Retina (tissue), 1 donor: ENCODE measurements at regions not wholly inside any gene's neighbourhood (a gene's known extent, or its start where the extent isn't known, plus 50 kb on each side); places are given as distances from the start of the nearest gene placed in this dataset.
A peak's percentile ranks its signal among the peaks of the same experiment; 100 is the strongest.

Experiments used
- DNase-seq: peaks from one replicate; pipeline ENCODE4 v3.0.0-alpha.2; 2016

DNA sequence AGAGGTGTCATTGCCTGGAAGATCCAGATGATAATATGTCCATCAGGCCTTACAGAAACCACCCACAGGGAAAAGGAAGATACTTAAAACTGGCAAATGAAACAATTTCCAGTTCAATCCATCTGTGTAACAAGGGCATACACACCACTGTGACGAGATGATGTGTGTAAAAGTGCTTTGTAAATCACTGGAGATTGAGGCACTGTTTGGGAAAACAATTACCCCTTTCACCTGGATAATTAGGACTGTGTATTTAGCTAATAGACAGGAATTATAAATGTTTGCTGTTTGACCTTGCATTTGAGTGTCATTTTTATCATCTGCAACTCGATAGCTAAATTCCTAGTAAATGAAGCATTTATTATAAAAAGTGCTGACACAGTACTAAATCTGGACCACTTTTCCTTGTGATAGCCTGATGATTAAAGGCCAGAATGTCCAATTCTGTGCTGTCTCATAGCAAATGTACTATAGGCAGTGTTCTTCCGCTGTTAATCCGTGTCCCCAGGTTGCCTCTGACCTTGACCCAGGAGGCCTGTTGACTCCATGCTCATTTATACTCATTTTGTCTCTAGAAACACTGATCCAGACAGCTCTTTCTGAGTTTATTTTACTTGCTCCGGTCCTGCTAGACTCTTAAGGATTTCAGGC, 105.8 kb downstream of the LACC1 start:
- peak; percentile 16 for DNase-seq

DNA sequence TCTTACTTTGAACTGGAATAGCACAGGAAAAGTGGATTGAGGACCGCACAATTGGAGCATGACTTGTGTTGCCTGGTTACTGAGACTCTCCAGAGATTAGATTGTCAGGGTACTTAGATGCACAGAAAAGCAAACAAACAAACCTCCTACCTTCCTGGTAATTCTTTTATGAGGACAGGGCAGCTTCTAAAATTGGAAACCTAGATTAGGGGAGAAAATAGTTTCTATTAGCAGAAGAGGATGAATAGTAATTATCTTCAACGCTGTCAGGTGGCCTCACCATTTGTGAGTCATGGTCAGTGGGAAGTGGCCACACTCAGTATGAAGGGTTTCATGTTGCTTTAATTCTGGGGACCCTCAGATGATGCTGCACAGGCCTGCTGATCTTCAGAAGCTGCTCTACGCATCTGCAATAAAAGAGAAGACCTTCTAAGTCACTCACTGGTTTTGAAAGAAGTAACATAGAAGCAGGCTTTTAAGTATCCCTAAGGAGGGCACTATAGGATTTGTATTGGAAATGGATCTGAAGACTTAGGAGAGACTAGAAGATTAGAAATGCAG, 106.8 kb downstream of the LACC1 start:
- peak; percentile 40 for DNase-seq

DNA sequence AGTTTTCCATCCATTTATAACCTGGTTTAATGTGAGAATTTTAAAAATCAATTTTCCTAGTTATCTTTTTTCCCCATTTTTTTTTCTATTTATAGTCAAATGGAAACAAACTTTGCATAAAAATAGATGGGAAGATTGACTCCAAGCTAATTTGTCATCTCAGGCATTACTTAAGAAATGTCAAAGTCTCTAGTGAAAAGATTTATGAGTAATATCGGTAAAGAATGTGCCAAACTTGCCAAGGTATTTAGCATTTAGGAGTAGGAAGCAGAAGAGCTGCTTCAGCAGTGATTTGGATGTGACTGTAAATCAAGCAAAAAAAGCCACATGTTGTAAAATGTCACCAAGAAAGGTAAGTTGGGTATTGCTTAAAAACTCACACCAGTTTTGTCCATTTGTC, 108.6 kb downstream of the LACC1 start:
- DNase-seq = no peak

DNA sequence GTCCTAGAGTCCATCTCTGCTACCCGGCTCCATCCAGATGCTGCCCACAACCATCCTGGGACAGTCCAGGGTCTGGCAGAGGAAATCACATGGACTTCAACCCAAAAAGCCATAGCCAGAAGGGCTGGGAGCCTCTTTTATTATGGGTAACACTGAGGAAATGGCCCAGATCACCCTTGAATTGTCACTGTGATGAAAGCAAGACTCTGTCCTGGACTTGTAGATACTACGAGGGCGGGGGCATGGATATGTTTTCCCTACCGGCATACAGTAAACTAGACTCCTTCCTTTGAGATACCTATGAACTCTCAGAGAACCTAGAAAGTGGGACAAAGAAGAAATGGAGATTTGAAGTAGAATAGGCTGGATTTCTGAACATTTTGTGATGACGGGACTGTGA, 110.3 kb downstream of the LACC1 start:
- no peak for DNase-seq

DNA sequence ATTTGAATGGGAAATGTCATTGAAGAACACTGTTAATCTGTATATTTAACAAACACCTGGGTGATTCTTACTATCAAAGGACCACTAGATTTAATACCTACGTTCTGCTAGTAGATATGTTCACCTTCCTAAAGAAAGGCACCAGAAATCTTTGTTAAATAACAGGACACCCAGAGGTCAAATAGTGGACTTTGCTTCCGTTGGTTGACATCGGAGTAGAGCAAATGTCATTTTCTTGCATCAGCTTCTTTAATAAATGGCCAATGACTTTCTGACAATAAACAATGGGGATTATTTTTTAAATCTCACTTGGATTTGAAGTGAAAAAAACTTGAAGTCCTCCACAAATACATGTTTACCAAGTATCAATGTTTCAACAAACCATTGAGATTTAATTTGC, 111.1 kb downstream of the LACC1 start:
- no peak for DNase-seq

DNA sequence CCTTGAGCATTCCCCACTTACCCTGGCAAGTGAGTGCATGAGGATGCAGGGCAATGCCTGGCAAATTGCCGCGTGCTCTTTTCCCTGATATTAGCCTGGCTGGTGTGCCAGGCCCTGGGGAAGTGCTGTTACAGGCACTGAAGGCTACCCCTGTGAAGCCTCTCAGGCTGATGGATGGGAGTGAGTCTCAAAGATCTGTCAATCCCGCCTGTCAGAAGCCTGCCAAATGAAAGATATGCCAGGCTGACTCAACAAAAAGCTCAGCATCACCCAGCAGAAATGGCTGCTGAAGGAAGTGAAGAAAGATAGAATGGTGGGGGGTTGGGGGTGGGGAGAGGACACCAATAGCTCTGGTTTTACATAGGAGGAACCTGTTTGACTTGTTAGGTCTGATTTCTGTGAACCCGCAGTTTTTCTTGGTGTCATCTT, 112.1 kb downstream of the LACC1 start:
- no peak for DNase-seq

DNA sequence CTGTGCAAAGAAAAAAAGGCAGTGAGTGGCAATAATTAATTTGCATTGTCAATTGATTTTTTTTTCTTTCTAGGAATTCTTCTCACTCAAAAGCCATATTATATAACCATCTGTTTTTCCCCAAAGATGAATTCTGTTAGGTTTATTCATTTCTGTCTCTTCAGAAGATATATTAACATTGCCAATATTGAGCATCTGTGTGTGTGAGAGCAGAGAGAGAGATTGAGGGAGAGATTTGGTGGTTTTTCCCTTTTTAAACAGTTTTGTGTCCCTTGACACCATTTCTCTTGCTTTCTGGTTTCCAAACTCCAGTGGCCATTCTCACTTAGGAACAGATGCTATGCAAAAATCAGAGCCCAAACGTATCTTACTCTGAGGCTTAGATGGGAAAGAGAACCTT, 112.5 kb downstream of the LACC1 start:
- no peak for DNase-seq

DNA sequence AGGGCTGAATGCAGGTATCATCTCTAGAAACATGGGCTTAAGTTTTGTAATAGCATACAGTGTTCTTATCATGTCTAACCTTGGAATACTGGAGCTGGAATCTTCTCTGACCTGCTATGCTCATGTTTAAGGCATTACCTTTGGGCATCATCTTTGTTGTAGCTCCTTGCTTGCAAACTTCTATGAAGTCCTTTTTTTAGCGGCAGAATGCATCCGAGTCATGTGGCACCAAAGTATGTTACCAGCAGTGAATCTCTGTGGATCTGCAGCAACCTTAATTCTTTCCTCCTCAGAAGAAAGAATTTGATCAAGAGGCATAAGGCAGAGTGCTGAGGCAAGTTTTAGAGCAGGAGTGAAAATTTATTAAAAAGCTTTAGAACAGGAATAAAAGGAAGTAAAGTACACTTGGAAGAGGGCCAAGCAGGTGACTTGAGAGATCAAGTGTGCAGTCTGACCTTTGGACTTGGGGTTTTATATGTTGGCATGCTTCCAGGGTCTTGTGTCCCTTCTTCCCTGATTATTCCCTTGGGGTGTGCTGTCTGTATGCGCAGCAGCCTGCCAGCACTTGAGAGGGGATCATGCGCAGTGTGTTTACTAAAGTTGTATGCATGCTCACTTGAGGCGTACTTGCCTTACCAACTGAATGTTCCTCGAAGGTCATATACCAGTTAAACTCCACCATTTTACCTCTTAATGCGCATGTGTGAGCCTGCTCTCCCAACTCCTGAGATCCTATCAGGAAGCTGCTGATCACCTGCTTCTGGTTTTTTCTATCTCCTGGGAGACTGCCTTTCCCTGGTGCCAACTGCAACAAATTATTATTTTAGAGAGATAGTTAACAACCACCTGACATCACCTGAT, 115.5 kb downstream of the LACC1 start:
- DNase-seq = no peak

DNA sequence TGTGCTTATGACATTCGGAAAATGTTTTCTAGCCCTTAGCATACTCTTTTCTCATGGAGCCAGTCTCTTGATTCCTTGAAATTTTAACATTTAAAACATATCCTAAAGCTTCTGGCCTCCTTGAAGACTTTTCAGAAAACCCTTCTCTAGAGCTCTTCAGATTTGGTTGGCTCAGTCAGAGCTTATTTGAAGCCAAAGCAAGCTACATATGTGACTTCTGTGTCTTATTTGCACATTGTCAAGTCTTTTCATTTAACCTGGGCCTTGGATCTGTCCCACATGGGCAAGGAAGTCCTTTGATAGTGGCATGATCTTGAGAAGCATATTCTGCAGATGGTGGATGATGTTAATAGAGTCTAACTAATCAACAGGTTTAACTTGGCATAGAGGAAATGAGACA, 116.5 kb downstream of the LACC1 start:
- no peak for DNase-seq

DNA sequence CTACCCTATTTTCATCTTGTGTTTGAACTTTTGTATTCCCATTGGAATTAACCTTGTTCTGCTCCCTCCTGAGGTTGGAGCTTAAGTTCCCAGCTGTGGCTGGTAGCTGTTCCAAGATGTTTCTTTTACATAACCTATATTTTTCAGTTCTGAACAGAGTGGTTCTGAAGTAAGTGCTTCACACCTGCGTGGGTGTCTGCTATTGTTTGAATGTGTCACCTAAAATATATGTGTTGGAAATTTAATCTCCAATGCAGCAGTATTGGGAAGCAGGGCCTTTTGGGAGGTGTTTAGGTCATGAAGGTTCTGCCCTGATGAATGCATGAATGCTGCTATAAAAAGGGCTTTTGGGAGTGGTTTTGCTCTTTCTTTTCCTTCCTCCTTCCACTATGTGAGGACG, 123.8 kb downstream of the LACC1 start:
- no peak for DNase-seq

DNA sequence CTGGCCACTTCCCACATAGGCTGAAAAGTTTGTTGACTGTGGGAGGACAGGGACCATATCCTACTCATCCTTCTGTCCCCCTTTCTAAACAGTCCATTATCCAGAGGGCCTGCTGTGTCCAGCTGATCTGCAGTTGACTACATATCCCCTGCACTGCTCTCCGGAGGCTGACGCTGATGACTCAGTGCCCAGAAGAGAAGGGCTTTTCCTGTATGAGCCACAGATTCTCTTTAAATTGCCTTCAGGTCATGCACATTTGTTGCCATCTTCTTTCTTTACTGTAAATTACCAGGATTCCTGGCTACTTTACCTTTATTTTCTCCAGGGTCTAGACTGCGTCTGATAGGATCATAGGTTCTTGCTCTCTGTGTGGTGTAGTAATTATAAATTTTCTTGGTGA, 125.2 kb downstream of the LACC1 start:
- no peak for DNase-seq

DNA sequence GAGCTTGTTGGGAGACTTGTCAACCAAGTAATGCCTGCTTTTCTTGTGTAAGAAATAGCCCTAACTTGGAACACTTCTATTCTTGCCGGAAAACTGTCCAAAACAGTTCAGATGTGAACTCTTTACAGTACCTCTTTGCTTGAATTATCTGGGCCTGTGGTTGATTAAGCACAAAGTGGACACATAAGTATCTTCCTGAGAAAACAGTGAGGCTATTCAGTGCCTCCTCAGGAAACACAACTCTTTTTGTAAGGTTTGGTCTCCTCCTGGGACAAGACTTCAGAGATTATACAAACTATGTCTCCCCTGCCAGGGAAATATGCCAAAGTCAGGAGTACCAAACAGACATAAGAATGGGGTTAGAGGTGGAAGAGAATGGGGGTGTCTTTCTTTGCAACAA, 127.7 kb downstream of the LACC1 start:
- no peak for DNase-seq

DNA sequence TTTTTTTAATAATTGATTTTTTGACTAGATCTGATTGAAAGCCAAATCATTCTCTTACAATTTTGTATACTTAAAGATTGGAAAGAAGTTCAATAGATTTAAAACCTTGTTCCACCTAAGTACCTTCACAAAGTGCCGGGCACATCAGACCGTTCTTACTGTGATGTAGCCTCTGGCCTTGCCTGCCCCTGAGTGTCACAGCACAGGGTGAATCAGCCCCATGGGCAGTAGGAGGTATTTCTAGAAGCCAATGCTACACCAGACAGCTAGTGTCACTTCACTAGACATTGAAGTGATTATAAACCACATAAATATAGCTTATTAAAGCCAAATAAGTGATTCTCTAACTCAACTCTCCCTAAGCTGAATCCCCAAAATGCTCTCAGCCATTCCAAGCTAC, 131.3 kb downstream of the LACC1 start:
- no peak for DNase-seq

DNA sequence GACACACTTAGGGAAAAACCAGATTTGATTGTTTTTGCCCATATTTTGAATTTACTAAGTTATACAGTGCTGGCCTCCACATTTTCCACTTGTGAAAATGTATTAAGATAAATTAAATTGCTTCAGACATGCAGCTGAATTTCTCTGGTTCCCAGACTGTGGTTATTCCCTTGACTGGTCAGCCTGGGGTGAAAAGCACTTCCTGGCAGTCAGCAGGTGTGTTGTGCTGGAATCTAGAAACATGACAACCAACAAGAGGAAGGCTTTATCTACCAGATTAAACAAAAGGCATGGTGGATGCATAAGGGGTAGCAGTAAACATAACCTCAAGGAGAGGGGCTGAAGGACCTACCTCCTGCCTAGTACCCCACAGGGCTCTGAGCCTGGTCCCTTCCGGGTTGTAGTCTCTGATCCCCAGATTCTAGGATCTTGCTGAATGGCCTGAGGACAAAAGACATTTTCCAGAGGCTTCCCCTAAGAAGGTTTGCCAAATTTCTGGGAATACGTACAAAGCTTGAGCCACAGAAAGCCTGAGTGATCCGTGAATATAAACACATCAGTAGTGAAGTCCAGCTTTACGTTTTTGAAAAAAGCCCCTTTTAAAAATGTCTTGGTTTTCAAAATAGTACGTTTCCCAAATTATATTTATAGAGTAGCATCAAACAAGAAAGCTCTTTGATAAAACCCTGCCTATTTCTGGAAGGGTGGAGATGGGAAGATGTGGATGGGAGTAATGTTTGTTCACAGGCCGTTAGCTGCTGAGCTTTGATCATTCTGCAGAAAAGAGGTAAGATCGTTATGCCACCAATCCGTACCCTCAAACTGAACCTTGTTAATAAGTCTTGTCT, 133.4 kb downstream of the LACC1 start:
- DNase-seq = peak; percentile 6

DNA sequence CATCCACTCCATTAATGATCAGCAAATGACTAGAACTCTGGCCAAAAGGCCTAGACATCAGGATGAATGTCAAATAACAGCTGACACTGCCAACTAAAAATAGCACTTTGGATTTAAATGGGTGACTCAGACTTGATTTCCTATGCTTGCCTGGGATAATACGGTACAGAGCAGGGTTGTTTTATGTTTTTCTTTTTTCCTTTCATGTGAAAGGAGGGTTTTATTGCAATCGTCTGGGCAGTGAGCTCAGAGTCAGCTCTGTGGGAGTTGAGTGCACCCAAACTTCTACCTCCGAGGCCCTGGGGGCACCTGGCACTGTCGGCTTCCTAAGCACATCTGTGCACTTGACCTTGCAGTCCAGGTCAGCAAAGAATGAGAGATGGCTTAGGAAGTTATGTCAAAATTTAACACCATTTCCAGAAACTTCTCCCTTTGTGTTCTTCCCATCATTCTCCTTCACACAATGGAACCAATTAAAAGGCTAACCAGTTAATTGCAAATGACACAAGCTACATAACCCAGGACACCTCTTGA, 134.1 kb downstream of the LACC1 start:
- peak; percentile 23 for DNase-seq

DNA sequence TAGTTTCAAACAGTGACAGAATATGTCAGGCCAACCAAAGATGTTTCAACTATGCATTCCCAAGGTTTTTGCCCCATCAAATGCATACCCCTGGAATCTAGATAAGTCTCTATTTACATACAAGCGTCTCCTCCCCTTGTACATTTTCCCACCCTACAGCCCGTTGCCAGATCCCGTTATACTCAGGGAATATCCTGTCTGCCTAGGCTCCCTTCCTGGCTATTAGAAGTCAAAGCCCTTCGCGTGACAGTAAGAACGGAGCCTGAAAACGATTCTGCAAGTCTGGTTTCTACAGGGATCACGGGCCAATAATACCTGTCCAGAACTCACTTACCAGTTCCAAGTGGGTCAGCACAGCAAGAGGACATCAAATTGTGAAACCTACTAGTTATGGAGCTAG, 134.8 kb downstream of the LACC1 start:
- DNase-seq = no peak

DNA sequence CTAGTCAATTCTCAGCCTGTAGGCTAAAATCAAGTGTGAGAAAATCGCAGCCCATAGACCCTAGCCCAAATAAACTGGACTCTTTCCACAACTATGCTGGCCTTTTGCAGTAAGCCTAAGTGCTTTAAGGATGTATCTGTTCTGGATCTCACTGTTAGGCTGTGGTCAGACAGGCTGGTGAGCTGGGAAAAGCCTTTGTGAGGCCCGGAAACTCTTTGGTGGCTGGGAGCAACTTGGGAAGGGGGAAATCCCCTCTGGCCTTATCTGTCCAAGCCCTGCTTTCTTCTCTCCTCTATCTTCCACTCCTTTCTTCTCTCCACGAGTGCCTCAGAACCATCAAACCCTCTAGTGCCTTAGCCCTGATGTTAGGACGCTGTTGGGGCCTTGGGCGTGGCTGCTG, 135.4 kb downstream of the LACC1 start:
- DNase-seq = no peak

DNA sequence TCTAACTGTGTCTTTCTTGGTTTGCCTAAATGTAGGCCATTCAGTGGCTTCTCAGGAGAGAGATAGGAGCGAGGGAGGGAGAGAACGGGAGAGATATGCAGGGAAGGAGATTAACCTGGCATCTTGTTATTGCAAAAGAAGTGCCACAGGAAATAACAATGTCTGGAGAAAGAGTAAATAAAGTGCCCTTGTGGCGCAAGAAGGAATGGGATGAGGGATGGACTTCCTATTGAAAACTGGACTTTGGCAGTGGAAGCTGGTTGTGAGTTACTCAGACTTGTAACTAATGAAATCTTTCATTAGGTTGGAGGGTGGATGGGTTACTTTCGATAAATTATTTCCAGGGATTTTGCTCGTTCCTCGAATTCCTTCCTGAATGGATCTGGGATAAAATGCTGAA, 136.1 kb downstream of the LACC1 start:
- DNase-seq = no peak

DNA sequence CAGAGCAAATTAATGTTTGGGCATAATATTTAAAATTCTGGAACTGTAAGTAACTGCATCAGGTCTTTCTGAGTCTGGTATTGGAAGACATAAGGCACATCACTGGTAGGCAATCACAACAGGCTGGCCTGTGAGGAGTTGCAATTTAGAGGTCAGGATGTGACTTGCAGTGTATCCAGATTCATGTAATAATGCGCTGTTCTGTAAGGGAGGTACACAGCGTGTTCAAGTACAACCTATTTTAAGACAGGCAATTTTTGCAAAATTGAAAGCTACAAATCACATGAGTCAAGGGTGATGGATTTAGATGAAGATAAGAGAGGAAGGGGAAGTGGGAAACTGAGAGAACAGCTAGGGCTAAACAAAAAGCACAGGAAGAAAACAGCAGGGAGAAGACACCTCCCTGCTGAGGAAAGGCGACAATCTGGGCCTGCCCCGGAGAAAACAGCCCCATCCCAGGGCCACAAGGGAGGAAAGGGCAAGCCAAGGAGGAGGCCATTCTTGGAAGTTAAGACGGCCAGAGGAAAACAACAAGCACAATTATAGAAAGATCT, 138.1 kb downstream of the LACC1 start:
- DNase-seq = no peak

DNA sequence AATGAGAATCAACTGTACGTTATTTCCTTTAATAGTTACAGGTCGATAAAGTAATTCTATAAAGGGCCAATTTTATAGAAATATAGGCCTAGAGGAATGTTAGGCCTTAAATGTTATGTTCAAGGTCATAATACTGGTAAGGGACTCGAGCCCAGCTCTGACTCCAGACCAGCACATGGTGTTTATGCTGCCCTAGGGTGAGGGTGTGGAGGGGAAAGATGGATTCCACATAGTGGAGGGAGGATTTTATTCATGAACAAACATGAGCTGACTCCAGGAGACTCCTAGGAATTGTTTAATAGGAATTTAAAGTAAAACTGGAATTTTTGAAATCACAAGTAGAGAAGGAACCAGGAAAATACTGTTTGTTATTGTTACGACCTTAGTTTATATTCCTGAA, 139.9 kb downstream of the LACC1 start:
- DNase-seq = no peak

DNA sequence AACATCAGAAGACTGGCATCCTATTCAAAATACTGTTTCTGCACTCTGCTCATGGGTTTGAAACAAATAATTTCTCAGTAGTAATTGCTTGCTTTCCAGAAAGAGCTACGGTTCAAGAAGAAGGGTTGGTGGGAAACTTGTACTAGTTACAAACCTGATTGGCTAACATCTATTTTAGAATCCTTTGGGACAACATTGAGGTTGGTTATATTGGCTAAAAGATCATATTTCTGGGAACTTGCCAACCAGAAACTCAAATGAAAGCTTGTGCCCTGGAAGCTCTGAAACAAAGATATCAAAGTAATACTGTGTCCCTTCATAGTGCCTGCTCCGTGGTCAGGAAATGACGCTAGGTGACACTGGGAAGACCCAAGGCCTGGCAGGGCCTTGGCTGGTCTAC, 141.7 kb downstream of the LACC1 start:
- no peak for DNase-seq

DNA sequence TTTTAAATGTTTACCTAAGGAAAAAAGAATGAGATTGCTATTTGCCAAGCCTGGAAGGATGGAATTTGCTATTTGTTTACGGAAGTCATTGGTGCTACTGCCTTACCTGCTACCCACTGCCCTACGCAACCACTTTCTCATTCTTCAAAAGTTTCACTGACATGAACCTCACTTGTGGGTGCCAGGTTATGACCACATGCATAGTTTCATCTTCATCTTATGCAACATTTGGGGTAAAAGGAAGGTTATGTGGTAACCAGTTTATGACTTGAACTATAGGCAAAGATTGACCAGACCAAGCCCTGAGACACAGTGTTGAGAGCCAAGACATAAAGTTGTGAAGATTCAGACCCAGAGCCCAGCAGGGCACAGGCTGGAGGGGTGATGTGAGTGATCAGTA, 142.5 kb downstream of the LACC1 start:
- DNase-seq = no peak
